NCI-H345 treated with DMSO at 0.1 percent for 48 hours (cell line): ENCODE measurements at regions not wholly inside any gene's neighbourhood (a gene's known extent, or its start where the extent isn't known, plus 50 kb on each side); places are given as distances from the start of the nearest gene placed in this dataset.

Source experiments
- DNase-seq: peaks from one replicate; lab custom pipeline; 2025; ENCODE audit not compliant: unreplicated experiment; lab: John Stamatoyannopoulos, UW

DNA sequence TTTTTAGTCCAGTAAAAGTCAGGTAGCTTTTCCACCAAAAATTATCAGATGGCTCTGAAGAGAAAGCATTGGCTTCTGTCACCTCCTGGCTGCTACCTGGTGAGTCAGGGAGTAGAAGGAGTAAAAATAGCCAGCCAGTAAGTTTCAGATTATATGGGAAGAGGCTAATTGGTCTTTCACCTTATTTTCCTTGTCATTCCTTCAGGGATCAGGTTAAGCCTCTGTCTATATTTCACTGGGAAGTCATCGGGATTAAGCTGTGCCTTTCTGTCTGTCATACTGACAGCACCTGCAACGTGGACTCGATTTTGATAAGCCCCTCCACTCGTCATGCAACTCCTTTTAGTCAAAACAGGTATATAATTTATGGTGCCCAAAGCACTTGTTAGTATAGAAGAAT lies 380.7 kb upstream of the CELF4 start:
- peak; percentile 29 for DNase-seq

GRCh38 chr18:37944700-37945270 lies 379.2 kb upstream of the CELF4 start:
- no peak for DNase-seq

- no peak for DNase-seq
These were observed 371.7 kb upstream of the CELF4 start for GRCh38 chr18:37937287-37937686.

GRCh38 chr18:37935086-37935485 lies 369.5 kb upstream of the CELF4 start:
- no peak for DNase-seq

DNA sequence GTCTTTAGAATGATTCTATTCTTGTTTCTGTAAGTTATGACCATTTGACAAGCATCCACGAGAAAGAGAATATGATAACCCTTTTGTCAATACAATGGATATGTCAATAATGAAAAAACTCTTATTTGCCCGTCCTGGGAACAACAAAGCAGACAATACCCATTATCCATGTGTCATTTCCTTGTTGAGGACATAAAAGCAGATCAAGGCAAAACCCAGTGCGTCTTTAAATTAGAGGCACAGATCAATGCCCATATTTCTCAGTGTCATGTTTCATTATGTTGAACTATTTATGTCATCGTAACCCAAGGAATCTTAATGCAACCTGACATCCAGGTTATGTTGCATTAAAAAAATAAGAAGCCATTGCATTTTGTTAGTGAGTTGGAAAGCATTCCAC lies 365.0 kb upstream of the CELF4 start:
- DNase-seq = no peak

DNA sequence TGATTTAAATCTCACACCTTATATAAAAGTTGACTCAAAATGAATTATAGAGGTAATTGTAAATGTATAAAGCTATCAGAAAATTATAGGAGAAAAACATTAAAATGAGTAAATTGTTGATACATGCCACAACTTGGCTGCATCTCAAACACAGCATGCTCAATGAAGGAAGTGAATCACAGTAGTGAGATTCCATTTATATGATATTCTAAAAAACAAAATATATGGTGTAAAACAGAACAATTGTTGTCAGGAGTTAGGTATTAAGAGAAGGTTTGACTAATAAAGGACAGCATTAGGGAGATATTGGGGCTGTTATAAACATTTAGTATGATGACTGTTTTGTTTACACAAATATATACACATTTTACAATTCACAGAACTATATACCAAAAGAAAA lies 356.6 kb upstream of the CELF4 start:
- DNase-seq = no peak

DNA sequence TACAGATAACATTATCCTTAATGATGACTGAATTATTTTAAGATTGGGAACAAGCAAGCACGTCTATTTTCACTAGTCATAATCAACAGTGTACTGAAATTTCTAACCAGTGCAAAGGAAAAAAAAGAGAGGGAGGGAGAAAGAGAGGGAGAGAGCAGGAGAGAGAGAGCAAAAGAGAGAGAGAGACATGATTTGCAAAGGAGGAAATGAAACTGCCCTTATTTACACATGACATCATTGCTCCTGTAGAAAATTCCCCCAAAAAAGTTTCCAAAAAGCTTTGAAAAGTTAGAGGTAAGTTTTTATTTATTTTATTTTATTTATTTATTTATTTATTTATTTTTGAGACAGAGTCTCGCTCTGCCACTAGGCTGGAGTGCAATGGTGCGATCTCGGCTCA lies 355.3 kb upstream of the CELF4 start:
- no peak for DNase-seq

GRCh38 chr18:37913051-37913450 lies 347.5 kb upstream of the CELF4 start:
- no peak for DNase-seq

- no peak for DNase-seq
These were observed 336.7 kb upstream of the CELF4 start for GRCh38 chr18:37902344-37902743.

DNA sequence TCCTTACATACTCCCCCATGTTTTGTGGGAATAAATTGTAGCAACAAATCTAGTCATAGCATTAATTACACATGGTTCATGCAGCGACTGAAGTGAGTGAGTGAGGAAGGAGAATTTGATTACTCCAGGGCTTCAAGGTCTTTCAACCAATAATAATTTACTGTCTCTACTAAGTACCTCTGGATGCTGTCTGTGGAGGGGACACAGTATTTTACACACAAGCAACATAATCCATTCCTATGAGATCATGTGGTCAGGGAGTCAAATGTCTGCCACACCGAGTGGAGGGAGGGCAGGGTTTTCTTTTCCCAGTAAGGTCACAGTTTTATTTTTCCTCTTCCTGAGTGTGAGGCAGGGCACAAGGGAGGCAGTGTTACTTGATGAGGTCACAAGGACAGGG lies 334.7 kb upstream of the CELF4 start:
- DNase-seq = no peak

GRCh38 chr18:37889963-37890362 lies 324.4 kb upstream of the CELF4 start:
- DNase-seq = no peak

DNA sequence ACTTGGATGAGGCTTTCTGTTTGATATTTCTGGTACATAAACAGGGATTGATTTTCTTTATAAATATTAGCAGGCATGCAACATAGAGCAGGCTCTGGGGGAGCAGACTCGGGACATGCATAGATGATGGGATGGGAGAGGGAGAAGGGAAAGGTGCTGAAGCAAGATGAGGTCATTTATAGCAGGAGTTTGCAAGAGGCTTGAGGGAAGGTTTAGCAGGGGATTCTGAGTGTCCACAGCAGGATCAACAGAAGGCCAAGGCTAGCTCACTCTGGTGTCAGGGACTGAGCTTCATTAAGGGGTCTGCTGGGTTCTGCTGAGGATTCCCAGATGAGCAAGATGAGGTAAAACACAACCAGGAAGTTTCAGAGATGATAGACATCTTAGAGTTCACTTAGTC lies 309.1 kb upstream of the CELF4 start:
- no peak for DNase-seq

DNA sequence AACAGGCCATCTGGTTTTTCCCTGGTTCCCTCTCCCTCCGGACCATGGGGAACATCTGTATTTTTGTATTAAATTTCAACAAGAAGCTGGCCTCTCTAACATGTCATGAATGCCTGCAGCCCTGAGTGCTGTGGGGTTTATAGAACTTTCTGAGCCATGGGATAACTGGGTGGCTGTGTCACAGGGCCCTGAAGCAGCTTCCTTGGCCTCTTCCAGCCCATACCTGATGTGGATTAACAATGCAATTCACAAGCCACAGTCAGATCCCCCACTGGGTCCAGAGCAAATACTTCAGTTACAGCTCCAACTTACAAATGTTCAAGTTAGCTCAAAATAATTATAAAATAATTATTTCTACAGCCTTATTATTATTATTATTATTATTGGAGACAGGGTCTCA lies 307.8 kb upstream of the CELF4 start:
- no peak for DNase-seq

- DNase-seq = no peak
These were observed 307.0 kb upstream of the CELF4 start for GRCh38 chr18:37872562-37872961.

- no peak for DNase-seq
These were observed 306.0 kb upstream of the CELF4 start for GRCh38 chr18:37871561-37871960.

GRCh38 chr18:37869051-37869450 lies 303.5 kb upstream of the CELF4 start:
- no peak for DNase-seq

DNA sequence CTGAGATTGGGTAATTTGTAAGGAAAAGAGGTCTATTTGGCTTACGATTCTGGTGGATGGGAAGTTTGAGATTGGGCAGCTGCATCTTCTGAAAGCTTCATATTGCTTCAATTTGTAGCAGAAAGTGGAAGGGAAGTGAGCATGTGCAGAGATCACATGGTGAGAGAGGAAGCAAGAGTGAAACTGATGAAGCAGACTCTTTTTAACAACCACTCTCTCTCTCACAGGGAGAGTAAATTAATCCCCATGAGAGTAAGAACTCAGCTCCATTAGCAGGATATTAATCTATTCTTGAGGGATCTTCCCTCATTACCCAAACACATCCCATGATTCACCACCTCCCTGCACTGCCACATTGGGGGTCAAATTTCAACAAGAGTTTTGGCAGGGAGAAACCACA lies 298.5 kb upstream of the CELF4 start:
- DNase-seq = no peak

GRCh38 chr18:37861981-37862380 lies 296.4 kb upstream of the CELF4 start:
- DNase-seq = no peak

- DNase-seq = no peak
These were observed 288.8 kb upstream of the CELF4 start for GRCh38 chr18:37854396-37854795.

DNA sequence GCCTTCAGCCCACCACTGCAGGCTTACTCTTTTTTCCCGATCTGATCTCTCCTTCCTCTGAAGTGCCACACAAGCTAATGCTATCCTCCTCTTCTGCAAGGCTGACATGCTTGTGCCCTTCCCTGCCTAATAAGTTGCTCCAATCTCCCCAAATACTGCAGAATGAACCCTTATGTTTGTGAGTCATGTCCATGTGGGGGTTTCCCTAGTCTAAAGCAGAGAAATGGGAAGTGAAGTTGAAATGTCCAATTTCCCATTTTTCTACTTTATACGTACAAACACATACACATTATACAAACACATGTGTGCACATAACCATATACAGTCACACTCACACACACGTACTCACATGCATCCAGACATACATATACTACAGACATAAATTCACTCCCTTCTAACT lies 288.1 kb upstream of the CELF4 start:
- DNase-seq = no peak

DNA sequence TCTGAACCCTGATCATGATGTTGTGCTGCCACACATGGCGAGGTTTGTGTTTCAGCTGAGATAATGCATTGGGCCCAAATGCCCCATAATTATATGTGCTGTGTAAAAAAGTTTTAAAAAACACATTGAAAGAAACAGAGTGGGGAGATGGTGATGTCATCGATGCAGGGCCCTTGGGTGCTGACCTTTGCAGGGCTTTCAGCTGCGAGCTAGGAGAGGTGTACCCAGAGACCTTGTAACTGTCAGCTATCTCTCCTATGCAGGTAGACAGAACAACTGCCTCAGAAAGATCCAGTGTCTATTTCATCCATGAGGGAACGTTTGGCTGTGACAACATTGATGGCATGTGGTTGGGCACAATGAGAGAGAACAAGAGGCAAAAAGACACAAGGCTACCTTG lies 286.9 kb upstream of the CELF4 start:
- DNase-seq = no peak

DNA sequence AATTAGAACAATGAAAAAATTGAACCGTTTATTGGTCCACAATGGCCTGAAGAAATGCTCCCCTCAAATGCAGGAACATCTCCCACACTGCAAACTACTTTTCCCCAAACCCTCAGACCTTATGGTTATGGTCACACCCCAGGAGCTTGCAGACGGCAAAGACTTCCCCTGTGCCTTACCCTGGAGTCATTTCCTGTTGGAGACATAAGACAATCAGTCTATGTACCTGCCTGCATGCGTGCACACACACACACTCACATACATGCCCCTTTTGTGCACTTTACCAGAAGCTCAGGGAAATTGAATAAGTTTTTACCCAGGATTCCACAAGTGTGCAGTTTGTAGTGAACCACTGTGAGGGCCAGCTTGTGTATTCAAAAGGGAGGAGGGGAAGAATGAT lies 281.9 kb upstream of the CELF4 start:
- DNase-seq = no peak

DNA sequence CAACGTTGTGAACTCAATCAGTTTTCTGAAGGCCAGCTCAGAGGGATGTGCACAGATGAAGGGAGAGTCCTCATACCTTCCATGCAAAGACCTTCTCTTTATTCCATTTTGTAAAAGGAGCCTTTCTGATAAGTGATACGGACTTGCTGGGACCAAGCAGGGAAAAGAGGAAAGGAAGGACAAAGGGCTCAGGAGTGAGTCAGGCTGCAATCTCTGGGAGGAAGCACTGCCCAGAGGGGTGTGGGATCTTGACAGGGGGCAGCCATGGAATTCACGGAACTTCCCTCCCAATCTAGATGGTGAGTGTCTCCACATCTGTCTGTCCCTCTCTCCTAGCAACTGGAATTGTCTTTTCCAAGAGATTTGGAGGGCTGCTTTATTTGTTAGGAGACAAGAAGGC lies 281.4 kb upstream of the CELF4 start:
- no peak for DNase-seq

- DNase-seq = no peak
These were observed 279.9 kb upstream of the CELF4 start for GRCh38 chr18:37845498-37845897.
